SU-DHL-6 (cell line): ENCODE measurements at regions not wholly inside any gene's neighbourhood (a gene's known extent, or its start where the extent isn't known, plus 50 kb on each side); places are given as distances from the start of the nearest gene placed in this dataset.

Source experiments
- CTCF ChIP-seq: fragments of 200-600 bp; sonication (generic); IDR thresholded peaks from one replicate; pipeline ENCODE4 v1.5.1; 2017; ENCODE audit warnings: antibody characterized with exemption, mild to moderate bottlenecking, low read length, moderate library complexity; ENCODE audit not compliant: insufficient read depth, poor library complexity, severe bottlenecking
- EZH2phosphoT487 ChIP-seq: fragments of 200-600 bp; sonication (generic), shearing (Covaris generic); conservative IDR thresholded peaks from 2 replicates; pipeline ENCODE4 v1.6.1; 2018; ENCODE audit warnings: mild to moderate bottlenecking, antibody characterized with exemption, low read length, moderate library complexity, mixed read lengths

GRCh38 chr12:63222582-63222981 is 71.6 kb upstream of the AVPR1A start:
- TF ChIP-seq CTCF (no peak), EZH2phosphoT487 (no peak)
